ENCODE measurements at regions not wholly inside any gene's neighbourhood (a gene's known extent, or its start where the extent isn't known, plus 50 kb on each side); places are given as distances from the start of the nearest gene placed in this dataset.

GRCh38 chr19:28430214-28430613, 782.7 kb downstream of the UQCRFS1 start:
- no peak overlapping the region for H2AFZ ChIP-seq (ENCODE audit: low read length)
- no peaks in the 10 kb centered on the region for H3K4me1 ChIP-seq (ENCODE audit: insufficient read depth, low read length)
- no peak overlapping the region for H3K27ac ChIP-seq (ENCODE audit: low read depth, low read length)
- H4K20me1 ChIP-seq (ENCODE audit: insufficient read depth, low read length) = no peaks in the 10 kb centered on the region
- TF ChIP-seq, protein P1, sequence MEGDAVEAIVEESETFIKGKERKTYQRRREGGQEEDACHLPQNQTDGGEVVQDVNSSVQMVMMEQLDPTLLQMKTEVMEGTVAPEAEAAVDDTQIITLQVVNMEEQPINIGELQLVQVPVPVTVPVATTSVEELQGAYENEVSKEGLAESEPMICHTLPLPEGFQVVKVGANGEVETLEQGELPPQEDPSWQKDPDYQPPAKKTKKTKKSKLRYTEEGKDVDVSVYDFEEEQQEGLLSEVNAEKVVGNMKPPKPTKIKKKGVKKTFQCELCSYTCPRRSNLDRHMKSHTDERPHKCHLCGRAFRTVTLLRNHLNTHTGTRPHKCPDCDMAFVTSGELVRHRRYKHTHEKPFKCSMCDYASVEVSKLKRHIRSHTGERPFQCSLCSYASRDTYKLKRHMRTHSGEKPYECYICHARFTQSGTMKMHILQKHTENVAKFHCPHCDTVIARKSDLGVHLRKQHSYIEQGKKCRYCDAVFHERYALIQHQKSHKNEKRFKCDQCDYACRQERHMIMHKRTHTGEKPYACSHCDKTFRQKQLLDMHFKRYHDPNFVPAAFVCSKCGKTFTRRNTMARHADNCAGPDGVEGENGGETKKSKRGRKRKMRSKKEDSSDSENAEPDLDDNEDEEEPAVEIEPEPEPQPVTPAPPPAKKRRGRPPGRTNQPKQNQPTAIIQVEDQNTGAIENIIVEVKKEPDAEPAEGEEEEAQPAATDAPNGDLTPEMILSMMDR (IDR thresholded peaks at IDR 0.05; ENCODE audit: extremely low read depth, low read depth, low read length) = no peak
- no peaks in the 10 kb centered on the region for H3K36me3 ChIP-seq (ENCODE audit: insufficient read depth, low read length)
- H3K4me2 ChIP-seq (ENCODE audit: insufficient read depth, low read length) = no peak overlapping the region
- no peaks in the 10 kb centered on the region for H3K79me2 ChIP-seq (ENCODE audit: insufficient read depth, low read length)
- DNase-seq (ENCODE audit: insufficient read length, low spot score, missing footprints) = peak; percentile 26
- H3K27me3 ChIP-seq (ENCODE audit: insufficient read depth, low read length) = no peaks in the 10 kb centered on the region
- no peaks in the 10 kb centered on the region for H3K9me3 ChIP-seq (ENCODE audit: low read depth, low read length)
- no peak overlapping the region for H3K4me3 ChIP-seq (ENCODE audit: insufficient read depth, low read length)

DNA sequence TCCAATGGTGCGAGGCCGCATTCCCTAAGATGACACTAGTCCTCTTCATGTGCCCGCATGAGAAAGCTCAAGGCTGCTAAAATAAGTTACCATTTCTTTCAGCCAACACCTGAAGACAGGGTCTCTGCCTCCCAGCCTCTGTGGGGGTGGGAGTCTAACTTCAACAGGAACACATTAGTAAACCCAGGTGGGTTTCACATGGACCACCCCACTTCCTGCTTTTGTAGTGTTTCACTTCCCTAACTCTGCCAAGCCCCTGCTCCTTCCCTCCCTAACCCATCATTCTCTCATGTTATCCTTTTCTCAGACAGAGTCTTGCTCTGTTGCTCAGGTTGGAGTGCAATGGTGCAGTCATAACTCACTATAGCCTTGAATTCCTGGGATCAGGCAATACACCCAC, 783.6 kb downstream of the UQCRFS1 start:
- Histone ChIP-seq H3K27me3 (ENCODE audit: insufficient read depth, low read length) (no peaks in the 10 kb centered on the region), H3K36me3 (ENCODE audit: insufficient read depth, low read length) (no peaks in the 10 kb centered on the region), H2AFZ (ENCODE audit: low read length) (no peak overlapping the region), H3K4me3 (ENCODE audit: insufficient read depth, low read length) (no peak overlapping the region), H3K79me2 (ENCODE audit: insufficient read depth, low read length) (no peaks in the 10 kb centered on the region), H3K4me2 (ENCODE audit: insufficient read depth, low read length) (no peak overlapping the region), H4K20me1 (ENCODE audit: insufficient read depth, low read length) (no peaks in the 10 kb centered on the region), H3K4me1 (ENCODE audit: insufficient read depth, low read length) (no peaks in the 10 kb centered on the region), H3K9me3 (ENCODE audit: low read depth, low read length) (no peaks in the 10 kb centered on the region), H3K27ac (ENCODE audit: low read depth, low read length) (no peak overlapping the region)
- DNase-seq (ENCODE audit: insufficient read length, low spot score, missing footprints) = no peak
- TF ChIP-seq, protein P1 (IDR thresholded peaks at IDR 0.05; ENCODE audit: extremely low read depth, low read depth, low read length) = no peak

- DNase-seq (ENCODE audit: insufficient read length, low spot score, missing footprints) = peak; percentile 27
- no peaks in the 10 kb centered on the region for H3K79me2 ChIP-seq (ENCODE audit: insufficient read depth, low read length)
- no peak overlapping the region for H2AFZ ChIP-seq (ENCODE audit: low read length)
- no peaks in the 10 kb centered on the region for H3K27me3 ChIP-seq (ENCODE audit: insufficient read depth, low read length)
- H3K4me1 ChIP-seq (ENCODE audit: insufficient read depth, low read length) = no peaks in the 10 kb centered on the region
- no peaks in the 10 kb centered on the region for H3K9me3 ChIP-seq (ENCODE audit: low read depth, low read length)
- H3K4me2 ChIP-seq (ENCODE audit: insufficient read depth, low read length) = no peak overlapping the region
- no peak overlapping the region for H3K27ac ChIP-seq (ENCODE audit: low read depth, low read length)
- no peaks in the 10 kb centered on the region for H3K36me3 ChIP-seq (ENCODE audit: insufficient read depth, low read length)
- no peaks in the 10 kb centered on the region for H4K20me1 ChIP-seq (ENCODE audit: insufficient read depth, low read length)
- TF ChIP-seq, protein P1 (IDR thresholded peaks at IDR 0.05; ENCODE audit: extremely low read depth, low read depth, low read length) = no peak
- no peak overlapping the region for H3K4me3 ChIP-seq (ENCODE audit: insufficient read depth, low read length)
These were observed 784.1 kb downstream of the UQCRFS1 start for GRCh38 chr19:28428663-28429348.

DNA sequence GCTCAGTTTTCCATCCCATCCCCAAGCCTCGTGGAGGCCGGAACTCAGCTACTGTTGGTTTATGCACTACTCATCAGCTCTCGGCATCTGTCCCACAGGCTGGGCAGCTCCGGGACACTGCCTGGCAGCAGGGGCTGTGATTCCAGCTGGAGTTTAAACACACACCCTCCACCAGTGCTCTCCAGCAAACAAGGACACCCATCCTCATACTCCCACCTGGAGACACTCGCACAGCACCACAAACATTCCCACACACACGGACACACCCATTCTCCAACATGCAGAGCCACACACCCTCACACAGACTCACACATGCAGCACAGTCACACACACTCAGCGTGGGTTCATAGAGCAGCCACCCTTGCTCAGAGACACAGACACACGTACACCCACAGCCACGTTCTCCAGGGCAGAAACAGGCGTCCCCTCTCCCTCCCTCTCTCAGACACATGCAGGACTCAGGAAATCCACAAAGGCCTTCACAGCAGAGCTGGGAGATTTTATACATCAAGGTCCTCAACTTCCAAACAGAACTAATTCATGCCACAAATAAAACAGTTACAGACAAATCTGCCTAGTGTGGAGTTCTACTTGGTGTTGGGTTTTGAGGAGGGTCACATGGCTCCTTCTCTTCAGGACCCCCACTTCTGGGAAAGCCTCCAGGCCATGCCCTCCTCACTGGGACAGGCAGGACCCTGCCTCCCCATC, 785.4 kb downstream of the UQCRFS1 start:
- H3K27me3 ChIP-seq (ENCODE audit: insufficient read depth, low read length) = no peaks in the 10 kb centered on the region
- no peaks in the 10 kb centered on the region for H3K36me3 ChIP-seq (ENCODE audit: insufficient read depth, low read length)
- DNase-seq (ENCODE audit: insufficient read length, low spot score, missing footprints) = no peak

More for the DNA sequence above, 785.4 kb downstream of the UQCRFS1 start:
- Histone ChIP-seq H3K4me3 (ENCODE audit: insufficient read depth, low read length) (no peak overlapping the region), H3K9me3 (ENCODE audit: low read depth, low read length) (no peaks in the 10 kb centered on the region), H3K27ac (ENCODE audit: low read depth, low read length) (no peak overlapping the region), H4K20me1 (ENCODE audit: insufficient read depth, low read length) (no peaks in the 10 kb centered on the region), H3K4me1 (ENCODE audit: insufficient read depth, low read length) (no peaks in the 10 kb centered on the region), H3K79me2 (ENCODE audit: insufficient read depth, low read length) (no peaks in the 10 kb centered on the region), H3K4me2 (ENCODE audit: insufficient read depth, low read length) (no peak overlapping the region), H2AFZ (ENCODE audit: low read length) (no peak overlapping the region)
- TF ChIP-seq, protein P1 (IDR thresholded peaks at IDR 0.05; ENCODE audit: extremely low read depth, low read depth, low read length) = no peak

All from osteoblast (primary cell).